Ascending aorta (tissue), 2 donors: ENCODE measurements at regions not wholly inside any gene's neighbourhood (a gene's known extent, or its start where the extent isn't known, plus 50 kb on each side); places are given as distances from the start of the nearest gene placed in this dataset.
"Not testable (repeated sequence)": the region's sequence is repeated elsewhere in the genome, so short reads cannot be mapped to it uniquely, and the experiment has no call there.

Experiments used
- DNase-seq, 2 donors: peaks; one replicate each; pipeline ENCODE4 v3.0.0-alpha.2; 2019; ENCODE audit warnings: low spot score in 2 of 2
- H3K27ac ChIP-seq, 2 donors: fragments of 200-600 bp; sonication (generic); one replicate each; pipeline ENCODE4 v1.5.1; 2016 to 2017; ENCODE audit warnings: mild to moderate bottlenecking in 1 of 2
- H3K27me3 ChIP-seq: fragments of 200-600 bp; sonication (generic); one replicate; pipeline ENCODE4 v1.5.1; 2017
- H3K36me3 ChIP-seq, 2 donors: fragments of 200-600 bp; sonication (generic); one replicate each; pipeline ENCODE4 v1.5.1; 2016
- H3K4me1 ChIP-seq, 2 donors: fragments of 200-600 bp; sonication (generic); one replicate each; pipeline ENCODE4 v1.5.1; 2016 to 2017; ENCODE audit warnings: mild to moderate bottlenecking in 1 of 2
- H3K4me3 ChIP-seq, 2 donors: fragments of 200-600 bp; sonication (generic); one replicate each; pipeline ENCODE4 v1.5.1; 2016 to 2017; ENCODE audit warnings: mild to moderate bottlenecking in 1 of 2
- H3K9me3 ChIP-seq, 2 donors: fragments of 200-600 bp; sonication (generic); one replicate each; pipeline ENCODE4 v1.5.1; 2016
- CTCF ChIP-seq, 3 experiments: fragments of 200-600 bp in 2 of 3; fragments of 450-650 bp in 1 of 3; sonication (generic) in 2 of 3; IDR thresholded peaks; one replicate each; pipeline ENCODE4 v1.5.1; 2016 to 2019; ENCODE audit warnings: antibody characterized with exemption in 3 of 3, mild to moderate bottlenecking in 1 of 3, moderate library complexity in 1 of 3
- intact Hi-C: fragments of 100-400 bp; cut with DNase I; formaldehyde crosslinking; loops from one replicate; pipeline ENCODE4 v1.15.1; 2023

DNA sequence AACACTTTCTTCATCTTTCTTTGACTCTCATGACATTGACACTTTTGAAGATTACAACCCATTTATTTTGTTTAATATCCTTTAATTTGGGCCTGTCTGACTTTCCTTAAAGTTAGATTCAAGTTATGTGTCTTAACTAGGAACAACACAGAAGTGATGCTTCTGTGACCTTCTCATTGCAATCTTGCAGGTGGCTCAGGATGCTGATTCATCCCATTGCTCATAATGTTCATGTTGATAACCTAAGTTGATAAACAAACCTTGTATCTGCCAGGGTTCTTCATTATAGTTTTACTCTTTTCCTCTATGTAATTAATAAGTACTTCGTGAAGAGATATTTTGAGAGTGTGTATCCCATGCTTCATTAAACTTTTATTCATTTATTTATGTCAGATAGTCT is 107.2 kb upstream of the SHB start:
- Histone ChIP-seq H3K4me1 (no peaks in the 10 kb centered on the region), H3K36me3 (no peaks in the 10 kb centered on the region), H3K4me3 (no peak overlapping the region), H3K27ac (no peak overlapping the region), H3K27me3 (no peaks in the 10 kb centered on the region), H3K9me3 (no peaks in the 10 kb centered on the region)
- no peak for TF ChIP-seq CTCF (IDR thresholded peaks at IDR 0.05)
- intact Hi-C loops = no loop called here
- no peak for DNase-seq

DNA sequence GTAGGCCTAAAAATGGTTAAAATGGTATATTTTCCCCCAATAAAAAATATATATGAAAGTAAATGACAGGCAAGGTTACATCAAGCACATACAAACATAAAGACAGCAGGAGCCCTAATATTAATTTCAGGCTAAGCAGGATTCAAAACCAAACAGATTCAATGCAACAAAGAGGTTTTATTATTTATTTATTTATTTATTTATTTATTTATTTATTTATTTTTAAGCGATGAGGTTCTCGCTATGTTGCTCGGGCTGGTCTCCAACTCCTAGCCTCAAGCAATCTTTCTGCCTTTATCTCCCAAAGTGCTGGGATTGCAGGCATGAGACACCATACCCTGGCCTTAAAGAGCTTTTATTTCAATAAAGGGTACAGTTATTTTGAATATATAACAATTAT is 106.4 kb upstream of the SHB start:
- H3K4me1 ChIP-seq = no peaks in the 10 kb centered on the region
- no peak for DNase-seq
- intact Hi-C loops = no loop called here
- no peaks in the 10 kb centered on the region for H3K27me3 ChIP-seq
- H3K27ac ChIP-seq = no peak overlapping the region
- H3K36me3 ChIP-seq = no peaks in the 10 kb centered on the region
- no peak overlapping the region for H3K4me3 ChIP-seq
- H3K9me3 ChIP-seq = peaks cover 0 to 5% of the 10 kb centered on the region in 2 donors
- TF ChIP-seq CTCF (IDR thresholded peaks at IDR 0.05) = no peak

DNA sequence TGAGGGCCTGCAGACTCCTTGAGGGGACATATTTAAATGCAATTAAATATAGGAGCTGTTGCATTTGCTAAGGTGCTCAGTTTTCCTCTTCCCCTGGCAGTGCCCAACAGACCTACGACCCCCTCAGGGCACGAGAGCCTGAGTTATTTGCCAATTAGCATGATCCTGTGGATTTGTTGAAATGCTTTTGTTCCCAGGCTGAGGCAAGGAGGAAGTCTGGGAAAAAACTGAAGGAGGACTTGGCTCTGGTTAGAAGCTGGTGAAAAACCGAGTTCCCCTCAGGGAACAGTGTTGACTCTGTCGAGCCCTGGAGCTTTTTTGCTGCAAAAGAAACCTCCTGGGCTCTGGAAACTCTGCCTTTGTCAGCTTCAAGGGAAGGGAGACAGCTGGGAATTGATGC is 103.6 kb upstream of the SHB start:
- no peak for DNase-seq
- intact Hi-C loops = no loop called here
- Histone ChIP-seq H3K27ac (no peak overlapping the region), H3K27me3 (no peaks in the 10 kb centered on the region), H3K4me3 (no peak overlapping the region), H3K9me3 (peaks cover 0 to 10% of the 10 kb centered on the region in 2 donors), H3K4me1 (no peaks in the 10 kb centered on the region), H3K36me3 (no peaks in the 10 kb centered on the region)
- no peak for TF ChIP-seq CTCF (IDR thresholded peaks at IDR 0.05)

DNA sequence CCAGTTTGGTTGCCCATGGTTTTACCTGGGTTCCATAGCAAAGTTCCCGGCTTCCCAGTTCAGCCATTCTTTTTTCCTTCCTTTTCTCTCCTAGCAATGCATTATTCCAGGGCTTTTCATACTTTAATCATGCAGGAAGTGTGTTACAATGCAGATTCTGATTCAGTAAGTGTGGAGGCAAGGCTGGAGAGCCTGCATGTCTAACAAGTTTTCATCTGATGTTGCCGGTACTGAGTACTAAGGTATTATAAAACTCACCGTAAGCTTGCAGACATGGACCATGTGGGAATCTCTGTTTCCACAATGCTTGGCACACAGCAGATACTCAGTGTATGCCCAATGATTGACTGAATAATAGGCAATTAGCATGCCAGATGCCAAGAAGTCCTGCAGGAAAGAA is 102.9 kb upstream of the SHB start:
- TF ChIP-seq CTCF (IDR thresholded peaks at IDR 0.05) = no peak
- peaks cover 0 to 10% of the 10 kb centered on the region in 2 donors for H3K9me3 ChIP-seq
- intact Hi-C loops = no loop called here

GRCh38 chr9:38171538-38171884 is 102.5 kb upstream of the SHB start:
- H3K4me1 ChIP-seq = no peaks in the 10 kb centered on the region
- intact Hi-C loops = no loop called here
- peaks cover 0 to 10% of the 10 kb centered on the region in 2 donors for H3K9me3 ChIP-seq

More for the DNA sequence above, 102.9 kb upstream of the SHB start:
- H3K4me3 ChIP-seq = no peak overlapping the region
- DNase-seq = no peak
- H3K4me1 ChIP-seq = no peaks in the 10 kb centered on the region
- no peaks in the 10 kb centered on the region for H3K27me3 ChIP-seq
- H3K27ac ChIP-seq = no peak overlapping the region
- no peaks in the 10 kb centered on the region for H3K36me3 ChIP-seq

DNA sequence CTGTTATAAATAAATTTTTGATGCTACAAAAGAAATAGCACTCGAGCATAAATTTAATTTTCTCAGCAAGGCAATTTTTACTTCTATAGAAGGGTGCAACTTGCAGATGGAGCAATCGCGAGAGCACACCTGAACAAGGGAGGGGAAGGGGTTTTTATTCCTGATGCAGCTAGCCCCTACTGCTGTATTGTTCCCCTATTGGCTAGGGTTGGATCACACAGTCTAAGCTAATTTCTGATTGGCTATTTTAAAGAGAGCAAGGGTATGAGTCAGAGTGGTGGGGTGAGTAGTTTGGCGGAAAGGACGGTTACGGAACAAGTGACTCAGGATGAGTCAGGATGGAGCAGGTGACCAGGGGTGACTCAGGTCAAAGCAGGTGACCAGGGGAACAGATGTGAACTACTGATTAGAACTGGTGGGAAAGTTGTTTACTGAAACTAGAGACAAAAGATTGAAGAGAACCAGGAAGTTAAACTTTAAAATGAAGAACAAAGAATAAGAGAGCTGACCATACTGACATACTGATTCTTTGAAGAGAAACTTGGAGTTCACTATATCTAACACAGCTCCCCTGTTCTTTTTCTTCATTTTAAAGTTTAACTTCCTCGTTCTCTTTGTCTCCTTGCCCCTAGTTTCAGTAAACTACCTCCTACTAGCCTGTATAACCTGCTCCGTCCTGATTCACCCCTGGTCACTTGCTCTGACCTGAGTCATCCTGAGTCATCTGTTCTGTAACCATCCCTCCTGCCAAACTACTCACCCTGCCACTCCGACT is 101.9 kb upstream of the SHB start:
- H3K27ac ChIP-seq, DNase-seq, H3K4me3 ChIP-seq, intact Hi-C loops, H3K36me3 ChIP-seq, H3K4me1 ChIP-seq, H3K27me3 ChIP-seq: not testable (repeated sequence)
- peaks cover 0 to 10% of the 10 kb centered on the region in 2 donors for H3K9me3 ChIP-seq

More at GRCh38 chr9:38171538-38171884, 102.5 kb upstream of the SHB start:
- no peak for DNase-seq
- Histone ChIP-seq H3K27me3 (no peaks in the 10 kb centered on the region), H3K36me3 (no peaks in the 10 kb centered on the region), H3K4me3 (no peak overlapping the region), H3K27ac (no peak overlapping the region)
- TF ChIP-seq CTCF (IDR thresholded peaks at IDR 0.05) = no peak

DNA sequence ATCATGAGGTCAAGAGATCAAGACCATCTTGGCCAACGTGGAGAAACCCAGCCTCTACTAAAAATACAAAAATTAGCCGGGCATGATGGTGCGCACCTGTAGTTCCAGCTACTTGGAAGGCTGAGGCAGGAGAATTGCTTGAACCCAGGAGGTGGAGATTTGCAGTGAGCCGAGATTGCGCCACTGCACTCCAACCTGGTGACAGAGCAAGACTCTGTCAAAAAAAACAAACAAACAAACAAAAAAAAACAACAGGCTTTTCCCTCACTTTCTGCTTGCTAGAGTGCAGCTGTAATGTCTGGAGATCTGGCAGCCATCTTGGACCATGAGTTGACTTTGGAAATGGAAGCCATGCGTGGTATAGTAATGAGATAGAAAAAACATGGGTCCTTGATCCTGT is 101.1 kb upstream of the SHB start:
- peaks cover 0 to 10% of the 10 kb centered on the region in 2 donors for H3K9me3 ChIP-seq
- H3K27me3 ChIP-seq, H3K4me1 ChIP-seq, H3K4me3 ChIP-seq, intact Hi-C loops, H3K36me3 ChIP-seq, H3K27ac ChIP-seq, DNase-seq: not testable (repeated sequence)
